ENCODE measurements at regions not wholly inside any gene's neighbourhood (a gene's known extent, or its start where the extent isn't known, plus 50 kb on each side); places are given as distances from the start of the nearest gene placed in this dataset.
A peak's percentile ranks its signal among the peaks of the same experiment; 100 is the strongest.
"Not testable (repeated sequence)": the region's sequence is repeated elsewhere in the genome, so short reads cannot be mapped to it uniquely, and the experiment has no call there.

DNA sequence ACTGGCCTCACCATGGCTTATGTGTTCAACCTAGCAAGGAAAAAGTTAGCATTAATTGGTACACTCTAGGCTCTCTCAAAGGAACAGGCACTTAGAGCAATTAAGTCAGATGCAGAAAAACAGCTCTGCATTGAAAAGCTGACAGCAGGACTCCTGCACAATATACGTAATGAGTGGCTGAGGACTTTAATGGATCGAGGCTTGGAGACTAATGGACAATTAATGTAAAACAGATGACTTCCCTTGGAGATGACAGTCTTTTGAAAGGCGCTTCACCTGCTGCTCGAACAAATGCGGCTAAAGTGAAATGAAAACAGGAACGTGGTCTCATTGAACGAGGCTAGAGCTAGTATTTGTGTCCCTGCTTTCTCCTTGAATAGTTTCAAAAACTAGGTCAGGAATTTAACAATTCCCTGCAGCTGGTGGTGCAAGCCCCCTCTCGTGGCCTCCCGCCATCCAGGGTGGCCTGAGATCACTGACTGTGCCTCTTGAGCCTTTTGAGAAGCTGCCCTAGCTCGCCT lies 137.1 kb downstream of the ELOVL4 start:
- DNase-seq (ENCODE audit: low read depth in 2 of 2), result no peak

DNA sequence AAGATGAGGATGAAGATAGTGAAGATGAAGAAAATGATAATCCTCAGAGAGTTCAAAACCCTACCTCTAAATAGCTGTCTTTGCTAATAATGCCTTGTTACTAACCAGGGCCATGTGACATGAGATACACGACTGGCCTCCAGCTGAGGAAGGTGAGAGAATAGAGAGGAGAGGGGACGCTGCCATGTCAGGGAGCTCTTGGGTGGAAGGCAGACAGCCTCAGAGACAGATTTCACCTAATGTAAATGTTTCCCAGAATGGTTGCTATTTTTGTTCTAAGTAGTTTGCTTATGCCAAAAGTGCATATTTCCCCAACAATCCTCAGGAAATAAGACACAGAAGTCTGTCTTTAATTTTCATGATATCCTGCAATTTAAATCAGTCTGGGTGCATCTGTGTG lies 138.4 kb downstream of the ELOVL4 start:
- no peak for DNase-seq (ENCODE audit: low read depth in 2 of 2)

DNA sequence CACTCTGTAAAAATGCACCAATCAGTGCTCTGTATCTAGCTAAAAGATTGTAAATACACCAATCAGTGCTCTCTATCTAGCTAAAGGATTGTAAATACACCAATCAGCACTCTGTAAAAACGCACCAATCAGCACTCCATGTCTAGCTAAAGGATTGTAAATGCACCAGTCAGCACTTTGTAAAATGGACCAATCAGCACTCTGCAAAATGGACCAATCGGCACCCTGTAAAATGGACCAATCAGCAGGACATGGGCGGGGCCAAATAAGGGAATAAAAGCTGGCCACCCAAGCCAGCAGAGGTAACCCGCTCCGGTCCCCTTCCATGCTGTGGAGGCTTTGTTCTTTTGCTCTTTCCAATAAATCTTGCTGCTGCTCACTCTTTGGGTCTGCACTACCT lies 140.7 kb downstream of the ELOVL4 start:
- not testable (repeated sequence) for DNase-seq (ENCODE audit: low read depth in 2 of 2)

DNA sequence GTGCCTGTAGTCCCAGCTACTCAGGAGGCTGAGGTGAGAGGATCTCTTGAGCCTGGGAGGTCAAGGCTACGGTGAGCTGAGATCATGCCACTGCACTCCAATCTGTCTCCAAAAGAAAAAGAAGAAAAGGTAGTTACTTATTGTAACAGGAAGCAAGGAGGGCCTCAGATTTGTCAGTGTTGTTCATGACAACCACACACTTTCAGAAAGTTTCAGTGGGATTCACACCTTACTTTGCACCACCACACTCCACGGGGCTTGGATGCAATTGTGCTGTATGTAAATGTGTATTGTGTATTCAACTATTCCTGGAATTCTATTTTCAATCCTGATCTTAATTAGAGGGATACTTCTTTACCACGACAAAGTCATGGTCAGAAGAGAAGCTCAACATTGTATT lies 142.6 kb downstream of the ELOVL4 start:
- DNase-seq (ENCODE audit: low read depth in 2 of 2), result no peak

DNA sequence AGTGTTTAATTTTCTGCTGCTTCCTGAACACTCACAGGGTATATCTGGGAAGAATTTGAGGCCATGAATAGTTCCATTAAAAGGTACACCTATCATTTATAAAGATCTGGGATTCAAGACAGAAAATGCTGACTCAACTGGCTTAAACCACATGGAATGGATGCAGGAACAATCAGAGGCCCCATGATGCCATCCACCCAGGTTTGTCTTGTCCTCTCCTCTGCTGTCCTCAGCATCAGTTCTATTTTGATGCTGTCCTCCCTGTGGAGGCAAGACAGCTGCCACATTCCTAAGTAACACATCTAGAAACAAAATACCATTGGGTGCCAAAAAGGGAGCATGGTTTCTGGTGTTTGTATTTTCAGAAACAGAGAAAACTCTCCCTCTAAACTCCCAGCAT lies 143.4 kb downstream of the ELOVL4 start:
- no peak for DNase-seq (ENCODE audit: low read depth in 2 of 2)

DNA sequence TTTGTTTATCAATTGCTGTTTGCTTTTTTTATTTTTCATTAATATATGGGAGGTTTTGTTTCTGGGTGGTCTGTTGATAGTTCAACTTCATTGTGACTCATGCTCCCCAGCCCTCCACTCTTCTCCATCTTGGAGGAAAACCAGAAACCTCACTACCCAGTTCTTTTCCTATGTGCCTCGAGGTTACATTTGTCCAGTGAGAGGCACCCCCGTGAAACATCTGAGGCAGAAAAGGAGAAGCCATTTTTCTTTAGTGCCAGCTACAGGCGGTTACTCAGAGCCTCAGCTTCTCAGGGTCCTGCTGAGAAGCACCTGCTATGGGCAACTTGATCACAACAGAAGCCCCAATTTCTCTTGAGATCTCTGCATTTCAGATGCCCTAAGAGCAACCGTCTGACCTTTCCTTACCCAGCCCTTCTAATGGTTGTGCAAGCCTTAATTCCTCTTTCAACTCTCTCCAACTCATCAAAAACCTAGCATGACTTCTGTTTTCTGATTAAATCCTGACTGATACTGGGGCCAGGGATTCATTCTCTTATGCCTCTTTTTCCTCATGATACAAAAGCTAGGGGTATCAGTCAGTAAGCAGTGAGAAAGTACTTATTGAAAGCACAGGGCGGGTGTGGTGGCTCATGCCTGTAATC lies 144.6 kb downstream of the ELOVL4 start:
- no peak for DNase-seq (ENCODE audit: low read depth in 2 of 2)

DNA sequence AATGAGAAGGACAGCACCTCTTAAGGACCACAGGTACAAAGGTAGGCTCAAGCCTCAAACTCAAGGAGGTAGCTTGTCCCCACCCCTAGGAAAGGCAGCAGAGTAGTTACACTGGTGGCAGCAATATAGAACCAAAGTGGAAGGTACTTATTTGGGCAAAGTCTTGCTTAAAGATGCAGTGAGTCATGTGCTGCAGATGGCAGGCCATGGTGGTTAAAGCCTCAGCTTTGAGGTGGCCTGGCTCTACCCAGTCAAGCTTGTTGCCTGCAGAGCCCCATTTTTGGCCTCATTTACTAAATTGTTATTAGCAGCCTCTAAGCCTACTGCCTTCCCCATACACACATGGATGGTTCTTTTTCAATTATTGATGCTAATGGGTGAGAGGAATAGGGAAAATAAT lies 146.0 kb downstream of the ELOVL4 start:
- DNase-seq (ENCODE audit: low read depth in 2 of 2), result no peak

DNA sequence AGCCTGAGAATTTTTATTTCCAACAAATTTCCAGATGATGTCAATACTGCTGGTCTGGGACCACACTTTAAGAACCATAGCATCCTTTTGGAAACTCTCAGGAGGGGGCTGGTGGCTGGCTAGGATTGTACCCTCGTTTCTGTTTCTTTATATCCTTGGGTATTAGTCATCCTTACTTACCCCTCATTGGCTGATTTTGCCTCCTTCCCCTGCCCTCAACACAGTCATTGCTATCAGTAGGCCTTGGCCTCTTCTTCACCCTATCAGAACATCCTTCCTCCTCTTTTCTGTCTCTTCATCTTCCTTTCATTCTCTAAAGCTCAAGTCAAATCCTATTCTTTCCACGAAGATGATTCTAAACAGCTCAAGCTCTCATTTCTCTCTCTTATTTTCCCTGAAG lies 148.5 kb downstream of the ELOVL4 start:
- DNase-seq (ENCODE audit: low read depth in 2 of 2), result no peak

DNA sequence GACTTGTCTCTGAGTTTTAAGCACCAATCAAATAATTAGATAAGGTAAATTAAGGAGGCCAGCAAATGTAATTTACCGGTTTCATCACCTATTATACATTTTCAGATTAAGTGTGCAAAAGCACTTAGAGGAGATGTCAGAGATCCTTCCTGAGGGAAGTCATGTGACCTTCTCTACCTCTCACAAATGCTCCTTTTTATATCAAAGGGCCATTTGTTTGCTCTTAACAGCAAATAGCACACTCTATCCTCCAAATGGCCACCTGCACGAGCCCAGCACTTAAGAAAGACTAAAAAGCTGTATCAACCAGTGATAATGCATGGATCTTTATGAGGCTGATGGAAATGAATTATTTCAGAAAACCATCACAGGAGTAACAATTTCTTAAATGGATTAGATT lies 149.4 kb downstream of the ELOVL4 start:
- no peak for DNase-seq (ENCODE audit: low read depth in 2 of 2)

DNA sequence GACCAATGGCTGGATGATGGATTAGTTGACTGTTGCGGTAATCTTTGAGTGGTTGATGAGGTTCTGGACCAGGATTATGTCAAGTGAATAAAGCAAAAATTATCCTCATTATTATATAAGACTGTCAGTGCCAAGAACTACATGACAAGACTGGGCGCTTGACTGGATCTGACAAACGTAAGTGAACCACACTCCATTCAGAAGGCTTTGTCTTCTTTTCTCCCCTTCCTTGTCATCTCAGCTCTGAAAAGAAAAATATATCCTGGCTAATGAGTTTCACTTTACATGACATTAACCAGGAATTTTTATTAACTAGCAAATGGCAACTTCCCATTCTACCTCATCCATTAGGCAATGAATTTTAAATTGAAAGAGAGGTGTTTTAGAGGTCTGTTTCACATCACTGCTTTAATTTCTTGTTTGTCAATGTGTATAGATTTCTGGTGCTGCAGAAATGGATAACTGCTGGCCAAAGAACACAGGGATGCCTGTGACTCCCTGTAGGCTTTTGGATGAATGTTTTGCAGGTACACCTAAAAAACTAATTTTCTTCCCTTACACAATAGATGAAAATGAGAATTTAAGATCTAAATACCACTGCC lies 150.1 kb downstream of the ELOVL4 start:
- DNase-seq (ENCODE audit: low read depth in 2 of 2), result no peak

DNA sequence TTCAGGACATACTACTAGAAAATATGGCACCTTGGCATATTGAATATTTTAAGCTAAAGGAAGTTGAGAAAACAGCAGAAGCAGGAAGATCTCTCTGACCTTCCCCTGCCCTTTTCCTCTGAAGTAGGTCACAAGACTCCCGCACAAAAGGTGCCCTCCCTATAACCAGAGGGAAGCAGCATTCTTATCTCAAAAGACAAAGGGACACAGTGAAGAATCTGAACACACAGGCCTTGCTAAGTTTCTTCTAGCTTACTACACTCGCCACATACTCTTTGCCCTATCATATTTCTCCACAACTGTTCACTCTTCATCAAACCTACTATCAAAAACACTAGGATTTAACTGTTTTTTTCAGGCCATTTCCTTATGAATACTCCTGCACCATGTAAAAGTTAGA lies 151.2 kb downstream of the ELOVL4 start:
- no peak for DNase-seq (ENCODE audit: low read depth in 2 of 2)

DNA sequence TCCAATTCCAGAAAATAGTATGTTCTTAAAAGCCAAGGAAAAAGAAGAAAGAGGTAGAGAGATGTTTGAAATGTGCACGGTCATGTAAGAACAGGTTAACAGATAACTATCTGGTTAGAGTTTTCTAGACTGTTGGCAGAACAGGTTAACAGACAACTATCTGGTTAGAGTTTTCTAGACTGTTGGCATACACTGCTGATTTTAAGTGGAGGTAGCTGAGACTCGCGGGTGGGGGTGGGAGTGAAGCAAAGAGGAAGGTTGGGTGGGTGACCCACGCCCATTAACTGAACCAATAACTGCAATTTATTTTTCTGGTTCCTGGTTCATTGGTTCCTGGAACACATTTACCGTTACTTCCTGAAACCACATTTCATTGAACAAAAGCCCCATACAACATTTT lies 157.5 kb downstream of the ELOVL4 start:
- DNase-seq (ENCODE audit: low read depth in 2 of 2), result no peak

DNA sequence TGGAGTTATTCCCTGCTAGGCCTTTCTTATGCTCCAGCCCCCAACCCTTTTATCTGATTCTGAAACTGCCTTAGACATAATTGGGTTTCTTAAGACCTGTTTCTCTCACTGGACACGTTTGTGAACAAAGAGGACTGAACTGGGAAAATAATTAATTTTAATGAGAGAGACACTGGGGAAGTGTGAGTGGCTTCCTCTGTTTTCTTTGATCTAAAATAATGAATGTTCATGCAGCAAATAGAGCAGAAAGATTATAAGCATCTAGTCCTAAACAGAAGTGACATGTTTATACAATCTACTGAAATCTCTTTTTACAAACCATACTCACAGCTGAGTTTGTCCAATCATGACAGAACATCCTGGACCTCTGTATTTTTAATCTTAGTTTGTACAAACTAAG lies 157.6 kb downstream of the SH3BGRL2 start:
- no peak for DNase-seq (ENCODE audit: low read depth in 2 of 2)

DNA sequence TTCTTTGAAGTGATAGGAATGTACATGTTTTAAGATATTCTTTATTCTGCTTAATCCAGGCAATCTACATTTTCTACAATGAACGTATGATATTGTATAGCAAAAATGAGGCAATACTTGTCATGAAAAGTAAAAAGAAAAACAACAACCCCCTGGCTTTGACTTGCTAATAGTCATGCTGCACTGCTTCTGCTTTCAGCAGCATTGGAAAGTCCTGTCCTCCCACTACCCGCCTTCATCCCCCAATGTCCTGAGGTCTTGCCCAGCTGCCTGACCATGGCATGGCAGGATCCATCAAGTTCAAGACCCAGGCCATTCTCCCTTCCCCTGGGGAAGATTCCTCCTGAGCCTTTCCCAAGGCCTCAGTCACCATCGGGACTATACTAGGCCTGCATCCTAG lies 156.5 kb downstream of the SH3BGRL2 start:
- DNase-seq (ENCODE audit: low read depth in 2 of 2), result no peak

DNA sequence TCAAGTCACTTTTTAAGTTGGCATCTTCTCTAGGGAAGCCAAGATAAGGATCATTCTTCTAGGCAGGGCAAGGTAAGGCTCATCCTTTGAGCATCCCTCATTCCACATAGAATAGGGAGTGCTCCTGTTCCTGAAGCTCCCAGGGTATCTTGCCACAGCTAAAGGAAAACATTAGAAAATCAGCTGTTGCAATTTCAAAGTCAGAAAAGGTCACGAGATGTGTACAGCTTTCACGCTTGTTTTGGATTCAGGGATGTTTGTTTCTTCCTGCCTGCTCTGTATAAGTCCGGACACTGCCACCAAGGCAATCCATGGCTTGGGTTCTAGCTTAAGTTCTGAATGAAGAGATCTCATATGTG lies 153.2 kb downstream of the SH3BGRL2 start:
- DNase-seq (ENCODE audit: low read depth in 2 of 2), result no peak

DNA sequence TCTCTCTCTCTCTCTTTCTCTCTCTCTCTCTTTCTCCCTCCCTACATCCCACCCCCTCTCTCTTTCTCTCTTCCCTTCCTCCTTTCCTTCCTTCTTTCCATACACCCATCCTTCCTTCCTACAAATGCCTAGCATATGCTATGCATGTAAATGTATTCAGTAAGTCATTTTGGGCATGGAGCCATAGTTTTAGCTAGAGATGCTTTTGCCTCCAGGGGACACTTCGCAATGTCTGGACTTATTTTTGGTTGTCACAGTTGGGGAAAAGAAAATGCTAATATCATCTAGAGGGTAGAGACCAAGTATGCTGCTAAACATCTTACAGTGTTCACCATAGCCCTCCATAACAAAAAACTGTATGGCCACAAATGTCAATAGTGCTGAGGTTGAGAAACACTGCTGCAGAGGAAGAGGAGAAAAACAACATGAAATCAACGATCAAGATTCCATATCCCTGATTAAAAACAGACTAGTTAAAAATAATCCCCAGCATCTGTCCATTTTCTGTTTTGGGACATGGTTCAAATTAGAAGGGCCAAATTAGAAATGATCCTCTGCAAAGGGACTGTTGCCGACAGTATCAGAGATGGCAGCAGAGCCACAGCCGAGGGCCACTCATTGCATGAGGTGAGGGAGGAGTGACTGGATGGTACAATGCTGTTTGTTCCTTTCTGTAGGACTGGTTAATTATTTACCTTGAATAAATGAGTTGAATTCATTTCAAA lies 152.7 kb downstream of the SH3BGRL2 start:
- no peak for DNase-seq (ENCODE audit: low read depth in 2 of 2)

DNA sequence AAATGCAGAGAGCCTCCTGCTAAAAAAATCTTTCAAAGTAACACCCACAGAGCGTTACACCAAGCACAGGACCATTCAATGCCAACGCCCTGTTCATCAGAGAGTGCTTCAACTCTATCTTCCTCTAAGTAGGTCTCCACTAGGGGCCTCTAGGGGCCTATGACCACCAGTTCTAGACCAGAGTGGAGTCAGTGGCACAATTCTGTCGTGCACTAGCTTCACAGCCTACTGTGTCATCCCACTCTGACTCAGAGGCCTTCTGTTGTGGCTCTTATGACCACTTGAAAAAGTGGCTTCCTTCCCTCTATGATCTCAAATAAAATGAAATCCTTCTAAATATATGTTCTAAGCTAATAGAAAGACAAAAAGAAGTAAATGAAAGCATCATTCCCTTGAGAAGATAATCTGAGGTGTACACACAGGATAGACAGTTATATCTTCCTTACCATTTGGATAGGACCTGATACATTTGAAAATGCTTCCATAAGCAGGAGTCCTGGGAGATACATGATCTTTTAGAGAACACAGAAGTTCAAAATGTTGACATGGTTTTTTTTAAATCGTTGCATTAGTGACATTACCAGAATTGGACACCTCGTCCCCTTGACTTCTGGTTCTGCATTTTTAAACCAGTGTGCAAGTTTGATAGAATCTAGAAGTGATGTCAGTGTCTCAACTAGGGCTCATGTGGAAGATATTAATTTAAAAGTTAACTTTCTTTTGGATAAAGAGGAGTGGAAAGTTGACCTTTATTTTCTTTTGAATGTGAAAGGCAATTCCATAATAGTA lies 151.9 kb downstream of the SH3BGRL2 start:
- no peak for DNase-seq (ENCODE audit: low read depth in 2 of 2)

DNA sequence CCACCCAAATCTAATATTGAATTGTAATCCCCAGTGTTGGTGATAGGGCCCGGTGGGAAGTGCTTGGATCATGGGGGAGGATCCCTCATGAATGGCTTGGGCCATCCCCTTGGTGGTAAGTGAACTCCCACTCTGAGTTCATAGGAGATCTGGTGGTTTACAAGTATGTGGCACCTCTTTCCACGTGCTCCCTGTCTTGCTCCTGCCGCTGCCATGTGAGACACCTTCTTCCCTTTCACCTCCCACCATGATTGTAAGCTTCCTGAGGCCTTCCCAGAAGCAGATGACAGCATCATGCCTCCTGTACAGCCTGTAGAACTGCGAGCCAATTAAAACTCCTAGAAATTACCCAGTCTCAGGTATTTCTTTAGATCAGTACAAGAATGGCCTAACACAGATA lies 150.8 kb downstream of the SH3BGRL2 start:
- DNase-seq (ENCODE audit: low read depth in 2 of 2), result no peak

DNA sequence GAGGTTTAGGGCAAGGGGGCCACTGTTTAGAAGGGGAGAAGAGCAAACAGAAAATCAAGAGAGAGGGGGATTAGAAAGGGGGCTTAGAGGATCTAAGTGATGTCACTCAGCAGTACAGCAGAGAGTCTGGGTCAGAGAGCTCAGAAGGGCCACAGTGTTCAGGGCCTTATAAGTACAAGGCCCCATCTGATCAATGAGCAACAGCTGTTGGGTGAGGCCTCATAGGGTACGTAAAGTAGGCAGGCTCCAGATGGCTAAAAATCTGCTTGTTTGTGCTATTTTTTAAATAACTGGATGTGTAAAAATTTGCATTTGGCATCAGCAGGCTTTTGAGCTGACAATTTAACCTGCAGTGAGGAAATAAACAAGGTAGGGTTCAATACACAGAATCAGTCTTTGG lies 149.8 kb downstream of the SH3BGRL2 start:
- no peak for DNase-seq (ENCODE audit: low read depth in 2 of 2)

DNA sequence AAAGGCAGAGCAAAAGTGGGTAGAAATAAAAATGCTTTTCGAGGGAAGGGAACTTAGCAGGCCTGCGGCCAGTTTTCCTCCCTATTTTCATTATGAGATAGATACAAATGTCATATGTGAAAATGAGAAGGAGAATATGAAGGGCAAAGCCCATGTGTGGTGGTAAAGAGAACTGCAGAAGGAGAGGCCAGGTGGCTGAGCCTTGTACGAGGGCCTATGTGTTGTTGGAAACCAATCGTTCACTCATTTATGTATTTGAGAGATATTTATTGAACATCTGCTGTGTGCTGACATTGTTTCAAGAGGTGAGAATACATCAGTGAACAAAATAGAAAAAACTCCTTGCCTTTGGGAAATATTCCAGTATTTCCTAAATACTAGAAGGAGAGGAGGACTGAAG lies 147.7 kb downstream of the SH3BGRL2 start:
- DNase-seq (ENCODE audit: low read depth in 2 of 2), result no peak

DNA sequence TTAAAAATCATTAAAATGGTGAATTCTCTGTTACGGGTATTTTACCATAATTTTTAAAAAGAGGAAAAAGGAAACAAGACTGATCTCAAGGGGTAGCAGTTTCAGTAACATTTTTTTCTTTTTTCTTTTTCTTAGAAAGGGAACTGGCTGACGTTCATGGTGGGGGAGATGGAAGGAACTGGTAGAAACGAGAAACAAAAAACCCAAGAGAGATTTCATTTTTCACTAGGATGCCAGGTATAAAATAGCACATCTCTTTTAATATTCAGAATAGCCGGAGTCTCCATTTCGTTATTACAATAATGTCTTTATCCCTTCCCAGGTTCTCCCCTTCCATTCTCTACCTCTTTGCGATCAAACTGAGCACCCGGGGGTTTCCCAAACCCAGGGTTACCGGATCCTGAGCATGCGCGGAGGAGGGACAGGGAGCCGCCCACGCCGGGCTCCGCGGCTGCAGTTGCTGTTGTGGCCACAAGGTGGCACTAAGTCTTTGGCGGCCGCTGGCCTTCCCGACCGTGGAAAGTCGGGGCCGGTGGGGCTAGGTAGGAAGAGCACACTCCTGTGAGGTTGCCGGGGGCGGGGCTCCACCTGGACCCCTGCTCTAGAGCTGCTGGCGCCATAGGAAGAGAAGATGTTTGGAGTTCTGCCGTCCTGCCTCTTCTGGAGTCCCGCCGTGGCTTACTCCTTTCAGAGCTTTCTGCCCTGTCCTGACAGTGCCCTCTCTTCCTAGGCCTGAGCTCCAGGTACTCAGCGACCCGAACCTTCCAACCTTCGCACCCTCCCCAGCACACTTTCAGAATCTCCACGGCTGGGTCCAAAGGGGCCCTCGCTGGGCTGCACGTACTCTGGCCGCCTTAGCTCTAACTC lies 146.8 kb downstream of the SH3BGRL2 start:
- DNase-seq (ENCODE audit: low read depth in 2 of 2), result peak; percentile 31 to 64

Measured in dermis microvascular lymphatic vessel endothelial cell (primary cell).